DOHH2 (cell line): ENCODE measurements at regions not wholly inside any gene's neighbourhood (a gene's known extent, or its start where the extent isn't known, plus 50 kb on each side); places are given as distances from the start of the nearest gene placed in this dataset.

Source experiments
- EZH2phosphoT487 ChIP-seq: fragments of 200-600 bp; sonication (generic); IDR thresholded peaks from 2 replicates; pipeline ENCODE4 v1.6.1; 2017; ENCODE audit warnings: borderline replicate concordance, mild to moderate bottlenecking, antibody characterized with exemption, low read length, moderate library complexity, mixed read lengths
- TF ChIP-seq, protein P1 (sequence below): fragments of 200-600 bp; sonication (generic); IDR thresholded peaks from one replicate; pipeline ENCODE4 v1.5.1; 2014; ENCODE audit warnings: antibody characterized with exemption, mild to moderate bottlenecking, low read depth, low read length; ENCODE audit not compliant: poor library complexity, severe bottlenecking

GRCh38 chr9:1217076-1217475 lies 166.9 kb downstream of the DMRT2 start:
- TF ChIP-seq, protein P1, sequence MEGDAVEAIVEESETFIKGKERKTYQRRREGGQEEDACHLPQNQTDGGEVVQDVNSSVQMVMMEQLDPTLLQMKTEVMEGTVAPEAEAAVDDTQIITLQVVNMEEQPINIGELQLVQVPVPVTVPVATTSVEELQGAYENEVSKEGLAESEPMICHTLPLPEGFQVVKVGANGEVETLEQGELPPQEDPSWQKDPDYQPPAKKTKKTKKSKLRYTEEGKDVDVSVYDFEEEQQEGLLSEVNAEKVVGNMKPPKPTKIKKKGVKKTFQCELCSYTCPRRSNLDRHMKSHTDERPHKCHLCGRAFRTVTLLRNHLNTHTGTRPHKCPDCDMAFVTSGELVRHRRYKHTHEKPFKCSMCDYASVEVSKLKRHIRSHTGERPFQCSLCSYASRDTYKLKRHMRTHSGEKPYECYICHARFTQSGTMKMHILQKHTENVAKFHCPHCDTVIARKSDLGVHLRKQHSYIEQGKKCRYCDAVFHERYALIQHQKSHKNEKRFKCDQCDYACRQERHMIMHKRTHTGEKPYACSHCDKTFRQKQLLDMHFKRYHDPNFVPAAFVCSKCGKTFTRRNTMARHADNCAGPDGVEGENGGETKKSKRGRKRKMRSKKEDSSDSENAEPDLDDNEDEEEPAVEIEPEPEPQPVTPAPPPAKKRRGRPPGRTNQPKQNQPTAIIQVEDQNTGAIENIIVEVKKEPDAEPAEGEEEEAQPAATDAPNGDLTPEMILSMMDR: no peak
- no peak for TF ChIP-seq EZH2phosphoT487
